ENCODE measurements at regions not wholly inside any gene's neighbourhood (a gene's known extent, or its start where the extent isn't known, plus 50 kb on each side); places are given as distances from the start of the nearest gene placed in this dataset.
"Not testable (repeated sequence)": the region's sequence is repeated elsewhere in the genome, so short reads cannot be mapped to it uniquely, and the experiment has no call there.

DNA sequence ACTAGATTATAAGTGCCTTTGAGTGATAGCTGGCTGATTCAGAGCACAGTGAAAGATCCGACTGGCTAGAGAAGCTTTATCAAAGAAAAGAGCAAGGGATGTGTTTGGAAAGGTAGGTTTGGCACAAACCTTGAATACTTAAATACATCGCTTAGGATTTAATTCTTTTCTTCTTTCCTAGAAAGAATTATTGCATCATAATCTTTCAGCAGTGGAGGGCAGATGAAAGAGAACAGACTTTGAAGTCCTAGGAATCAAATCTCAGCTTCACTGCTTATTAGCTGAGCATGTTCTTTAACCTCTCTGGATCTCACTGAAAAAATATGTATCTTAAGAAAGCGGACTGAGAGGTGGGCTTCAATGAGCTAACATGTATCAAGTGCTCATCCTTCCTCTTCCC is 122.8 kb downstream of the ZNF365 start:
- DNase-seq (no peak), ATAC-seq (ENCODE audit: insufficient read depth, low FRiP score) (no peak)
- WGBS, 2 donors = 69 to 85% methylated on average over 3 of the region's 3 CpGs
- Histone ChIP-seq H3K27me3 (ENCODE audit: control insufficient read depth in 3 of 3, insufficient read depth in 3 of 3, low read length in 2 of 3) (peaks cover 0 to 4% (median 0%) of the 10 kb centered on the region in 3 donors), H3K36me3 (ENCODE audit: control insufficient read depth in 4 of 4, insufficient read depth in 4 of 4, low read length in 4 of 4) (no peaks in the 10 kb centered on the region), H3K27ac (ENCODE audit: low read depth in 1 of 2, low read length in 1 of 2) (no peak overlapping the region), H3K4me1 (ENCODE audit: control insufficient read depth in 5 of 5, insufficient read depth in 5 of 5, low read length in 5 of 5) (no peaks in the 10 kb centered on the region), H3K4me3 (no peak overlapping the region), H3K9ac (ENCODE audit: insufficient read depth in 1 of 2, low read length in 2 of 2) (no peak overlapping the region), H3K9me3 (ENCODE audit: control insufficient read depth in 4 of 4, insufficient read depth in 3 of 4, low read length in 3 of 4) (no peaks in the 10 kb centered on the region)
- no peak for TF ChIP-seq CTCF (IDR thresholded peaks at IDR 0.05; ENCODE audit: control extremely low read depth, extremely low read depth)

- WGBS, 2 donors = 73 to 77% methylated on average over 3 of the region's 3 CpGs
- Histone ChIP-seq H3K4me3 (no peak overlapping the region), H3K36me3 (ENCODE audit: control insufficient read depth in 4 of 4, insufficient read depth in 4 of 4, low read length in 4 of 4) (no peaks in the 10 kb centered on the region), H3K4me1 (ENCODE audit: control insufficient read depth in 5 of 5, insufficient read depth in 5 of 5, low read length in 5 of 5) (no peaks in the 10 kb centered on the region), H3K27me3 (ENCODE audit: control insufficient read depth in 3 of 3, insufficient read depth in 3 of 3, low read length in 2 of 3) (peaks cover 0 to 4% (median 0%) of the 10 kb centered on the region in 3 donors), H3K9me3 (ENCODE audit: control insufficient read depth in 4 of 4, insufficient read depth in 3 of 4, low read length in 3 of 4) (no peaks in the 10 kb centered on the region), H3K27ac (ENCODE audit: low read depth in 1 of 2, low read length in 1 of 2) (no peak overlapping the region), H3K9ac (ENCODE audit: insufficient read depth in 1 of 2, low read length in 2 of 2) (no peak overlapping the region)
- ATAC-seq (ENCODE audit: insufficient read depth, low FRiP score) (no peak), DNase-seq (no peak)
- TF ChIP-seq CTCF (IDR thresholded peaks at IDR 0.05; ENCODE audit: control extremely low read depth, extremely low read depth) = no peak
Observed at GRCh38 chr10:62498271-62498670, 124.1 kb downstream of the ZNF365 start.

DNA sequence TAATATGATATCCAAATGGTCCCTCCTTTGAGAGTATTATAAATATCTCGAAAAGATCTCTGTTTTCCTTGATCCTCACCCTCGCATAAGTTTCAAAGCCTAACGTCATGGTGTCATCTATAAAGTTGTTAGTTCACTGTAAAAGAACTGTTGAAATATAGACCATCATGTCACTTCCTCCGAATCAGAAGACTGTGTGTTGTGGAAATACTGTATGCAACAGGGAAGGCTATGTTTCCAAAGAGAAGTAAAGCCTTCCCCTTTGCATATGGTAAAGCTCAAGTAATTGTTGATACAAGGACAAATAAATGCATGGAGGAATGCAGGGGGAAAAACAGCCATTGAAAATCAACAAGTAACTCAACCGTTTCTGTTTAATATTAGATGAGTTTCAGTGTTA is 125.9 kb downstream of the ZNF365 start:
- ATAC-seq (ENCODE audit: insufficient read depth, low FRiP score); H3K9me3 ChIP-seq (ENCODE audit: control insufficient read depth in 4 of 4, insufficient read depth in 3 of 4, low read length in 3 of 4); H3K4me3 ChIP-seq; H3K27me3 ChIP-seq (ENCODE audit: control insufficient read depth in 3 of 3, insufficient read depth in 3 of 3, low read length in 2 of 3); DNase-seq; H3K27ac ChIP-seq (ENCODE audit: low read depth in 1 of 2, low read length in 1 of 2); H3K9ac ChIP-seq (ENCODE audit: insufficient read depth in 1 of 2, low read length in 2 of 2); H3K36me3 ChIP-seq (ENCODE audit: control insufficient read depth in 4 of 4, insufficient read depth in 4 of 4, low read length in 4 of 4); H3K4me1 ChIP-seq (ENCODE audit: control insufficient read depth in 5 of 5, insufficient read depth in 5 of 5, low read length in 5 of 5): not testable (repeated sequence)
- 46 to 59% methylated on average over 3 of the region's 5 CpGs for WGBS, 2 donors

- H3K4me1 ChIP-seq (ENCODE audit: control insufficient read depth in 5 of 5, insufficient read depth in 5 of 5, low read length in 5 of 5) = peaks cover 0 to 4% (median 0%) of the 10 kb centered on the region in 5 donors
- peaks cover 0 to 4% (median 0%) of the 10 kb centered on the region in 3 donors for H3K27me3 ChIP-seq (ENCODE audit: control insufficient read depth in 3 of 3, insufficient read depth in 3 of 3, low read length in 2 of 3)
- ATAC-seq (ENCODE audit: insufficient read depth, low FRiP score) (no peak), DNase-seq (no peak)
- H3K4me3 ChIP-seq = no peak overlapping the region
- H3K36me3 ChIP-seq (ENCODE audit: control insufficient read depth in 4 of 4, insufficient read depth in 4 of 4, low read length in 4 of 4) = no peaks in the 10 kb centered on the region
- TF ChIP-seq CTCF (IDR thresholded peaks at IDR 0.05; ENCODE audit: control extremely low read depth, extremely low read depth) = no peak
- H3K9me3 ChIP-seq (ENCODE audit: control insufficient read depth in 4 of 4, insufficient read depth in 3 of 4, low read length in 3 of 4) = no peaks in the 10 kb centered on the region
- 42 to 88% methylated on average over 1 of the region's 1 CpG for WGBS, 2 donors
- no peak overlapping the region for H3K27ac ChIP-seq (ENCODE audit: low read depth in 1 of 2, low read length in 1 of 2)
- no peak overlapping the region for H3K9ac ChIP-seq (ENCODE audit: insufficient read depth in 1 of 2, low read length in 2 of 2)
Observed at GRCh38 chr10:62501547-62501946, 127.4 kb downstream of the ZNF365 start.
